Spleen (tissue), 7 donors: ENCODE measurements at regions not wholly inside any gene's neighbourhood (a gene's known extent, or its start where the extent isn't known, plus 50 kb on each side); places are given as distances from the start of the nearest gene placed in this dataset.
"Not testable (repeated sequence)": the region's sequence is repeated elsewhere in the genome, so short reads cannot be mapped to it uniquely, and the experiment has no call there.

Source experiments
- POLR2A ChIP-seq, 3 donors: fragments of 450-650 bp; IDR thresholded peaks; one replicate each; pipeline ENCODE4 v1.5.1; 2017; ENCODE audit warnings: antibody characterized with exemption in 3 of 3, mild to moderate bottlenecking in 1 of 3
- POLR2AphosphoS5 ChIP-seq, 3 donors: sonication (generic); formaldehyde crosslinking; IDR thresholded peaks; one replicate each; pipeline ENCODE4 v1.5.1; 2017; ENCODE audit warnings: antibody characterized with exemption in 3 of 3
- TF ChIP-seq, protein P1 (sequence below), 11 experiments: fragments of 200-600 bp in 7 of 11; fragments of 450-650 bp in 4 of 11; sonication (generic) in 4 of 11; IDR thresholded peaks in 8 of 11; conservative IDR thresholded peaks in 3 of 11; 1 replicate in 7 of 11; 2 replicates in 4 of 11; pipeline versions ENCODE4 v1.4.0 to v1.8.0; 2016 to 2021; ENCODE audit warnings: antibody characterized with exemption in 11 of 11, inconsistent platforms in 4 of 11, mild to moderate bottlenecking in 1 of 11
- donor health status: DM: no; HTN: no; CAD: no; lungs with moderate emphysema.
- donor health status: DM: no; HTN: no; CAD: no.
- donor health status: DM: no; HTN: no; CAD: no.

DNA sequence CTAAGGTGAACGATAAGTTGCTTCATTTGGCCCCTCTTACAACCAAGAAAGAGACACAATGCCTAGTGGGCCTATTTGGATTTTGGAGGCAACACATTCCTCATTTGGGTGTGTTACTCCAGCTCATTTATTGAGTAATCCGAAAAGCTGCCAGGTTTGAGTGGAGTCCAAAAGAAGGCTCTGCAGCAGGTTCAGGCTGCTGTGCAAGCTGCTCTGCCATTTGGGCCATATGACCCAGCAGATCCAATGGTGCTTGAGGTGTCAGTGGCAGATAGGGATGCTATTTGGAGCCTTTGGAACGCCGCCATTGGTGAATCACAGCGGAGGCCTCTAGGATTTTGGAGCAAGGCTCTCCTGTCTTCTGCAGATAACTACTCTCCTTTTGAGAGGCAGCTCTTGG, 176.4 kb downstream of the AKR1D1 start:
- TF ChIP-seq, protein P1, sequence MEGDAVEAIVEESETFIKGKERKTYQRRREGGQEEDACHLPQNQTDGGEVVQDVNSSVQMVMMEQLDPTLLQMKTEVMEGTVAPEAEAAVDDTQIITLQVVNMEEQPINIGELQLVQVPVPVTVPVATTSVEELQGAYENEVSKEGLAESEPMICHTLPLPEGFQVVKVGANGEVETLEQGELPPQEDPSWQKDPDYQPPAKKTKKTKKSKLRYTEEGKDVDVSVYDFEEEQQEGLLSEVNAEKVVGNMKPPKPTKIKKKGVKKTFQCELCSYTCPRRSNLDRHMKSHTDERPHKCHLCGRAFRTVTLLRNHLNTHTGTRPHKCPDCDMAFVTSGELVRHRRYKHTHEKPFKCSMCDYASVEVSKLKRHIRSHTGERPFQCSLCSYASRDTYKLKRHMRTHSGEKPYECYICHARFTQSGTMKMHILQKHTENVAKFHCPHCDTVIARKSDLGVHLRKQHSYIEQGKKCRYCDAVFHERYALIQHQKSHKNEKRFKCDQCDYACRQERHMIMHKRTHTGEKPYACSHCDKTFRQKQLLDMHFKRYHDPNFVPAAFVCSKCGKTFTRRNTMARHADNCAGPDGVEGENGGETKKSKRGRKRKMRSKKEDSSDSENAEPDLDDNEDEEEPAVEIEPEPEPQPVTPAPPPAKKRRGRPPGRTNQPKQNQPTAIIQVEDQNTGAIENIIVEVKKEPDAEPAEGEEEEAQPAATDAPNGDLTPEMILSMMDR (IDR thresholded peaks at IDR 0.05 in 8 of 11, conservative IDR thresholded peaks at IDR 0.05 in 3 of 11), result not testable (repeated sequence)
- not testable (repeated sequence) for TF ChIP-seq POLR2AphosphoS5, POLR2A (IDR thresholded peaks at IDR 0.05)
